ENCODE measurements at regions not wholly inside any gene's neighbourhood (a gene's known extent, or its start where the extent isn't known, plus 50 kb on each side); places are given as distances from the start of the nearest gene placed in this dataset.
"Not testable (repeated sequence)": the region's sequence is repeated elsewhere in the genome, so short reads cannot be mapped to it uniquely, and the experiment has no call there.

- not testable (repeated sequence) for TF ChIP-seq POLR2A, CTCF (IDR thresholded peaks at IDR 0.05)
Observed at GRCh38 chr14:98921306-98921705, 350.7 kb downstream of the BCL11B start.

Data from prostate gland (tissue), 2 donors.